ENCODE measurements at regions not wholly inside any gene's neighbourhood (a gene's known extent, or its start where the extent isn't known, plus 50 kb on each side); places are given as distances from the start of the nearest gene placed in this dataset.

DNA sequence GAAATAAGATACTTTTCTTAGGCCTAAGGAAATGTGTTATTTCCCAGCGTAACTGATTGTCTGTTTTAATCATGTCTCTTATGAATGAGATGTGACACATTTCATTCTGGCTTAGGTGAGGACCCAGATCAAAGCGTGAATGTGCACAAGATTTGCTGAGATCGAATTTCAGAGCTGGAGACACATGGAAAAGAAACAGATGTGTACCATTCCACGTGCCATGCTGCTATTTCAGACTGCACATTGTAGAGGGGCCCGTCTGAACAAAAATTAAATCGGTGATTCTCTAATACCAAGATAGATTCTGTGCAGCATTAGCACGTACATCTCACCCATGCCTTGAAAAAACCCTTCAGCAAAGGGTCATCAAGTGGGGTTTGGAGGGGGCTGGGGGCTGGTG lies 290.4 kb downstream of the AACS start:
- TF ChIP-seq, protein P1, sequence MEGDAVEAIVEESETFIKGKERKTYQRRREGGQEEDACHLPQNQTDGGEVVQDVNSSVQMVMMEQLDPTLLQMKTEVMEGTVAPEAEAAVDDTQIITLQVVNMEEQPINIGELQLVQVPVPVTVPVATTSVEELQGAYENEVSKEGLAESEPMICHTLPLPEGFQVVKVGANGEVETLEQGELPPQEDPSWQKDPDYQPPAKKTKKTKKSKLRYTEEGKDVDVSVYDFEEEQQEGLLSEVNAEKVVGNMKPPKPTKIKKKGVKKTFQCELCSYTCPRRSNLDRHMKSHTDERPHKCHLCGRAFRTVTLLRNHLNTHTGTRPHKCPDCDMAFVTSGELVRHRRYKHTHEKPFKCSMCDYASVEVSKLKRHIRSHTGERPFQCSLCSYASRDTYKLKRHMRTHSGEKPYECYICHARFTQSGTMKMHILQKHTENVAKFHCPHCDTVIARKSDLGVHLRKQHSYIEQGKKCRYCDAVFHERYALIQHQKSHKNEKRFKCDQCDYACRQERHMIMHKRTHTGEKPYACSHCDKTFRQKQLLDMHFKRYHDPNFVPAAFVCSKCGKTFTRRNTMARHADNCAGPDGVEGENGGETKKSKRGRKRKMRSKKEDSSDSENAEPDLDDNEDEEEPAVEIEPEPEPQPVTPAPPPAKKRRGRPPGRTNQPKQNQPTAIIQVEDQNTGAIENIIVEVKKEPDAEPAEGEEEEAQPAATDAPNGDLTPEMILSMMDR (IDR thresholded peaks at IDR 0.05; ENCODE audit: insufficient read depth, low read length), result no peak
- no peak overlapping the region for H3K4me3 ChIP-seq (ENCODE audit: low read depth, low read length)
- no peak for DNase-seq (ENCODE audit: low read depth)

DNA sequence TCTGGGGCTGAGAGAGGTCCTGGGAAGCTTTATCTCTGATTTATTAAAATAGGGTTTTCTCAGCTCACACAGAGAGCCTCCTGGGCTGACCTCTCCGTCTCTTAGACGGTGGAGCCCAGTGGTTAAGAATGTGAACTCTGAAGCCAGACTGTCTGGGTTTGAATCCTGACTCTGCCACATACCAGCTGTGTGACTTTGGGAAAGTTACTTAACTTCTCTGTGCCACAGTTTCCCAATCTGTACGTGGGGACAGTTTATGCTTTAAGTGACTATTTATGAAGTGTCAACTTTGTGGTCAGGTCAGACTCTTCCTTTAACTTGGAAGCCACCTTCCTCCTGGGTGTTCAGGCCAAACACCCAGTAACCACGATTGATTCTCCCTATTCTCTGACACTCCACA lies 290.9 kb downstream of the AACS start:
- TF ChIP-seq, protein P1 (IDR thresholded peaks at IDR 0.05; ENCODE audit: insufficient read depth, low read length), result no peak
- no peak overlapping the region for H3K4me3 ChIP-seq (ENCODE audit: low read depth, low read length)
- DNase-seq (ENCODE audit: low read depth), result no peak

DNA sequence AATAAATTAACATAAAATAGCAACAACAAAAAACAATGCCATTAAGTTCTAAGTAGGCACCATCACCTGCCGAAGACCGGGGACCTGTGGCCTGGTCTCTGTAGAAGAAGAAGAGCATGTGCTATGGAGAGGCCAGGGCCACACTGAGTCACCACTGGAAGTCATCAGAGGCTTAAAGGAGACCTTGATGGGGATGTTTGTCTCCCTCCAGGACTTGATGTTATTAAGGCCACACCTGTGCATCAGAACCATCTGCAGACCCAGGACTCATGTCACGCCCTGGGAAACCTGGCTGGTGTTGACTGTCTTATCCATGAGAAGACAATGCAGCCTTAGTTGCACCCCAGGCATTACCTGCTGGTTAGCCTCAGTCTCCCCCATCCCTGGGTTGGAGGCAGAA lies 292.3 kb downstream of the AACS start:
- DNase-seq (ENCODE audit: low read depth), result no peak
- no peak overlapping the region for H3K4me3 ChIP-seq (ENCODE audit: low read depth, low read length)
- TF ChIP-seq, protein P1 (IDR thresholded peaks at IDR 0.05; ENCODE audit: insufficient read depth, low read length), result no peak

DNA sequence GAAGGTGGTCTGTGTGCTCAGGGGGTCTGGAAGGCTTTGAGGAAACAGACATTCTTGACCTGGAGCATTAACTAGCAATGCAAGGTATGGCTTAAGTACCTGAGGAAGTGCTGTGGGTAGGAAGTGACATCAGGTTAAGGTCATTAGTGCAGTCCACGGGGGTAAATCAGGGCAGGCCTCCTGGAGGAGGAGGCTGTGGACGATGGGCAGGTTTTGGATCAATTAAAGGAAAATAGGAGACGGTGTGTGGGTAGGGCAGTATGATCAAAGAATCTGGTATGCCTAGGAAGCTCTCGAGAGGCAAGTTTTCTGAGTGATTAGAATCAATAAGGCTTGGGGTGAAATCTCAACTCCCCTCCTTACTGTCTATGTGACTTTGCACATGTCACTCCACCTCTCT lies 295.3 kb downstream of the AACS start:
- DNase-seq (ENCODE audit: low read depth), result no peak
- no peak overlapping the region for H3K4me3 ChIP-seq (ENCODE audit: low read depth, low read length)
- TF ChIP-seq, protein P1 (IDR thresholded peaks at IDR 0.05; ENCODE audit: insufficient read depth, low read length), result no peak

DNA sequence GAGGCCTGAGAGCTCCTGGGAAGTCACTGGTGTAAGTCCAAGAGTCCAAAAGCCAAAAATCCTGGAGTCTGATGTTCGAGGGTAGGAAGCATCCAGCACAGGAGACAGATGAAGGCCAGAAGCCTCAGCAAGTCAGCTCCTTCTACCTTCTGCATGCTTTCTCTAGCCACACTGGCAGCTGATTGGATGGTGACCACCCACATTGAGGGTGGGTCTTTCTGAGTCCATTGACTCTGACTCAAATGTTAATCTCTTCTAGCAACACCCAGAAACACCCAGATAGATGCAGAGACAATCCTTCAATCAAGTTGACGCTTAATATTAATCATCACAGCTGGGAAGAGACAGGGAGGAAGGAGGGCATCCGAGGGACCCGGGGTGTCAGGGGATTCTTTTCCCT lies 305.8 kb downstream of the AACS start:
- no peak overlapping the region for H3K4me3 ChIP-seq (ENCODE audit: low read depth, low read length)
- no peak for DNase-seq (ENCODE audit: low read depth)
- TF ChIP-seq, protein P1 (IDR thresholded peaks at IDR 0.05; ENCODE audit: insufficient read depth, low read length), result no peak

DNA sequence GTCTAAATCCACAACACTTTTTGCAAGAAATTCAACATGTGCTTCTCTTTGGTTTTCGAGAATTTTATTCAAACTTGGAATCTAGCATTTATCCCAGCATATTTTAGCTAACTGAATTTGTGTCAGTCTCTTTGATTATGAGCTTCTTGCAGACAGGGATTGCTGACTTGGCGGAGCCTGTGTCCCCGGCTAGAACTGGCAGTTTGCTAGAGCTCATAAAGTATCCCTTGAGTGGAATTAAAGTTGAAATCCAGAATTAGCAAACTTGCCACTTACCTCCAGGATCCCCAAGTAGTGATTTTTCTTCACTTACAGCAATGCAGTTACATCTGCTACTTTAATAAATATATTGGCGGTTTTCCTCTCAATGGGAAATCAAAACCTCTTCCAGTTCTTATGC lies 306.9 kb downstream of the AACS start:
- no peak overlapping the region for H3K4me3 ChIP-seq (ENCODE audit: low read depth, low read length)
- TF ChIP-seq, protein P1 (IDR thresholded peaks at IDR 0.05; ENCODE audit: insufficient read depth, low read length), result no peak
- DNase-seq (ENCODE audit: low read depth), result no peak

DNA sequence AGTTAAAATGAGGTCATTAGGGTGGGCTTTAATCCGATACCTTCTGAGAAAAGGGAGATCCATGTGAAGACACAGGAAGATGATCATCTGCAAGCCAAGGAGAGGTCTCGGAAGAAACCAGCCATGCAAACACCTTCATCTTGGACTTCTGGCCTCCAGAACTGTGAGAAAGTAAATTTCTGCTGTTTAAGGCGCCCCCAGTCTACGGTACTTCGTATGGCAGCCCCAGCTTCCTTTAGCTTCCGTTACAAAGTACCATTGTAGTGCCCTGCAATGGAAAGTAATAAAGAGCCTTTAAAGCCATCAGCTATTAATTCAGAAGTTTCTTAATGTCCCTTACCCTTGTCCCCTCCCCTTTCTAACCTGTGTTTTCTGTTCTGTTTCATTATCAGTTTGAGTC lies 308.1 kb downstream of the AACS start:
- H3K4me3 ChIP-seq (ENCODE audit: low read depth, low read length), result no peak overlapping the region
- TF ChIP-seq, protein P1 (IDR thresholded peaks at IDR 0.05; ENCODE audit: insufficient read depth, low read length), result no peak

More for the DNA sequence above, 308.1 kb downstream of the AACS start:
- no peak for DNase-seq (ENCODE audit: low read depth)

Data from fibroblast of the aortic adventitia (primary cell).